SK-N-SH treated with all-trans-retinoic acid at 6 μM for 48 hours (cell line): ENCODE measurements at regions not wholly inside any gene's neighbourhood (a gene's known extent, or its start where the extent isn't known, plus 50 kb on each side); places are given as distances from the start of the nearest gene placed in this dataset.

ENCODE experiments used
- ARNTL ChIP-seq: fragments of 450-650 bp; formaldehyde crosslinking; IDR thresholded peaks from 2 replicates; pipeline ENCODE4 v1.5.0; 2020; ENCODE audit warnings: low read depth, mild to moderate bottlenecking, moderate library complexity, borderline replicate concordance
- BACH2 ChIP-seq: fragments of 250-450 bp; sonication (Bioruptor Pico); IDR thresholded peaks from 2 replicates; pipeline ENCODE4 v1.9.0; 2021; ENCODE audit warnings: mild to moderate bottlenecking, borderline replicate concordance
- CSDC2 ChIP-seq: fragments of 250-450 bp; sonication (Bioruptor Pico); IDR thresholded peaks from 2 replicates; pipeline ENCODE4 v1.5.0; 2020; ENCODE audit warnings: mild to moderate bottlenecking, moderate library complexity
- ISL1 ChIP-seq: fragments of 250-450 bp; sonication (Bioruptor Pico); IDR thresholded peaks from 2 replicates; pipeline ENCODE4 v2.1.2; 2022; ENCODE audit warnings: mild to moderate bottlenecking, moderate library complexity
- RARB ChIP-seq: fragments of 250-450 bp; sonication (Bioruptor Pico); IDR thresholded peaks from 2 replicates; pipeline ENCODE4 v1.8.0; 2021; ENCODE audit warnings: mild to moderate bottlenecking, moderate library complexity
- TCF4 ChIP-seq: fragments of 250-450 bp; sonication (Bioruptor Pico); IDR thresholded peaks from 2 replicates; pipeline ENCODE4 v1.8.0; 2021; ENCODE audit warnings: mild to moderate bottlenecking, moderate library complexity, borderline replicate concordance
- TOX ChIP-seq: fragments of 250-450 bp; sonication (Bioruptor Pico); IDR thresholded peaks from 2 replicates; pipeline ENCODE4 v1.8.0; 2021; ENCODE audit warnings: mild to moderate bottlenecking, moderate library complexity, borderline replicate concordance
- ZFP3 ChIP-seq: fragments of 250-450 bp; sonication (Bioruptor Pico); IDR thresholded peaks from 2 replicates; pipeline ENCODE4 v1.5.0; 2020; ENCODE audit warnings: mild to moderate bottlenecking, moderate library complexity
- ZNF565 ChIP-seq: fragments of 450-650 bp; formaldehyde crosslinking; conservative IDR thresholded peaks from 2 replicates; pipeline ENCODE4 v1.5.0; 2020; ENCODE audit warnings: low read depth, mild to moderate bottlenecking, moderate library complexity
- ZNF8 ChIP-seq: fragments of 450-650 bp; formaldehyde crosslinking; IDR thresholded peaks from 2 replicates; pipeline ENCODE4 v1.5.0; 2020; ENCODE audit warnings: mild to moderate bottlenecking, moderate library complexity
- TF ChIP-seq, protein P1 (sequence below): fragments of 250-450 bp; sonication (Bioruptor Pico); IDR thresholded peaks from 2 replicates; pipeline ENCODE4 v1.8.0; 2020; ENCODE audit warnings: mild to moderate bottlenecking, moderate library complexity, borderline replicate concordance
- TF ChIP-seq, protein P2 (sequence below): fragments of 250-450 bp; sonication (Bioruptor Pico); IDR thresholded peaks from 2 replicates; pipeline ENCODE4 v1.5.1; 2021; ENCODE audit warnings: mild to moderate bottlenecking, moderate library complexity
- TF ChIP-seq, protein P3 (sequence below): fragments of 250-450 bp; sonication (Bioruptor Pico); IDR thresholded peaks from 2 replicates; pipeline ENCODE4 v1.5.1; 2020; ENCODE audit warnings: low read depth, mild to moderate bottlenecking, moderate library complexity

DNA sequence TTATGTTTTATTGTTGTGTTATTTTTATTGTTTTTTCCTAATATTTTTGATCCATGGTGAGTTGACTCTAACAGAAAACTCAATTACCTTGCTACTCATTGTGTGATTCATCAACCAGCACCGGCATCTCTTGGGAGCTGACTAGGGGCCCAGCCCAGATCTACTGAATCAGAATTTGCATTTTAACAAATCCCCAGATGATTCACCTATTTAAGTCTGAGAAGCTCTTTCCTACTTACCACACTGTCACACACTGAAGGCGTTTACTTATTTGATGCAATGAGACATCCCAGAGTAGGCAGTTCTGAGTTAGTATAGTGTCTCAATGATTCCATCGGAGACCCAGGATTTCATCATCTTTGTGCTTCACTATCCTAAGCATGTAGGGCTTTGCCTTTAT lies 416.6 kb downstream of the RWDD3 start:
- TF ChIP-seq ARNTL (CRISPR knock-in tag) (no peak), RARB (CRISPR knock-in tag) (no peak), BACH2 (CRISPR knock-in tag) (no peak), ZNF8 (CRISPR knock-in tag) (no peak), ZFP3 (CRISPR knock-in tag) (no peak), ZNF565 (CRISPR knock-in tag) (no peak), TCF4 (CRISPR knock-in tag) (no peak), ISL1 (CRISPR knock-in tag) (no peak), TOX (CRISPR knock-in tag) (no peak), CSDC2 (CRISPR knock-in tag) (no peak)
- TF ChIP-seq, protein P1, sequence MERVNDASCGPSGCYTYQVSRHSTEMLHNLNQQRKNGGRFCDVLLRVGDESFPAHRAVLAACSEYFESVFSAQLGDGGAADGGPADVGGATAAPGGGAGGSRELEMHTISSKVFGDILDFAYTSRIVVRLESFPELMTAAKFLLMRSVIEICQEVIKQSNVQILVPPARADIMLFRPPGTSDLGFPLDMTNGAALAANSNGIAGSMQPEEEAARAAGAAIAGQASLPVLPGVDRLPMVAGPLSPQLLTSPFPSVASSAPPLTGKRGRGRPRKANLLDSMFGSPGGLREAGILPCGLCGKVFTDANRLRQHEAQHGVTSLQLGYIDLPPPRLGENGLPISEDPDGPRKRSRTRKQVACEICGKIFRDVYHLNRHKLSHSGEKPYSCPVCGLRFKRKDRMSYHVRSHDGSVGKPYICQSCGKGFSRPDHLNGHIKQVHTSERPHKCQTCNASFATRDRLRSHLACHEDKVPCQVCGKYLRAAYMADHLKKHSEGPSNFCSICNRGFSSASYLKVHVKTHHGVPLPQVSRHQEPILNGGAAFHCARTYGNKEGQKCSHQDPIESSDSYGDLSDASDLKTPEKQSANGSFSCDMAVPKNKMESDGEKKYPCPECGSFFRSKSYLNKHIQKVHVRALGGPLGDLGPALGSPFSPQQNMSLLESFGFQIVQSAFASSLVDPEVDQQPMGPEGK: no peak
- TF ChIP-seq, protein P2, sequence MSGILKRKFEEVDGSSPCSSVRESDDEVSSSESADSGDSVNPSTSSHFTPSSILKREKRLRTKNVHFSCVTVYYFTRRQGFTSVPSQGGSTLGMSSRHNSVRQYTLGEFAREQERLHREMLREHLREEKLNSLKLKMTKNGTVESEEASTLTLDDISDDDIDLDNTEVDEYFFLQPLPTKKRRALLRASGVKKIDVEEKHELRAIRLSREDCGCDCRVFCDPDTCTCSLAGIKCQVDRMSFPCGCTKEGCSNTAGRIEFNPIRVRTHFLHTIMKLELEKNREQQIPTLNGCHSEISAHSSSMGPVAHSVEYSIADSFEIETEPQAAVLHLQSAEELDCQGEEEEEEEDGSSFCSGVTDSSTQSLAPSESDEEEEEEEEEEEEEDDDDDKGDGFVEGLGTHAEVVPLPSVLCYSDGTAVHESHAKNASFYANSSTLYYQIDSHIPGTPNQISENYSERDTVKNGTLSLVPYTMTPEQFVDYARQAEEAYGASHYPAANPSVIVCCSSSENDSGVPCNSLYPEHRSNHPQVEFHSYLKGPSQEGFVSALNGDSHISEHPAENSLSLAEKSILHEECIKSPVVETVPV: no peak
- TF ChIP-seq, protein P3, sequence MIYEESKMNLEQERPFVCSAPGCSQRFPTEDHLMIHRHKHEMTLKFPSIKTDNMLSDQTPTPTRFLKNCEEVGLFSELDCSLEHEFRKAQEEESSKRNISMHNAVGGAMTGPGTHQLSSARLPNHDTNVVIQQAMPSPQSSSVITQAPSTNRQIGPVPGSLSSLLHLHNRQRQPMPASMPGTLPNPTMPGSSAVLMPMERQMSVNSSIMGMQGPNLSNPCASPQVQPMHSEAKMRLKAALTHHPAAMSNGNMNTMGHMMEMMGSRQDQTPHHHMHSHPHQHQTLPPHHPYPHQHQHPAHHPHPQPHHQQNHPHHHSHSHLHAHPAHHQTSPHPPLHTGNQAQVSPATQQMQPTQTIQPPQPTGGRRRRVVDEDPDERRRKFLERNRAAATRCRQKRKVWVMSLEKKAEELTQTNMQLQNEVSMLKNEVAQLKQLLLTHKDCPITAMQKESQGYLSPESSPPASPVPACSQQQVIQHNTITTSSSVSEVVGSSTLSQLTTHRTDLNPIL (CRISPR knock-in tag): no peak
